ENCODE measurements at regions not wholly inside any gene's neighbourhood (a gene's known extent, or its start where the extent isn't known, plus 50 kb on each side); places are given as distances from the start of the nearest gene placed in this dataset.

DNA sequence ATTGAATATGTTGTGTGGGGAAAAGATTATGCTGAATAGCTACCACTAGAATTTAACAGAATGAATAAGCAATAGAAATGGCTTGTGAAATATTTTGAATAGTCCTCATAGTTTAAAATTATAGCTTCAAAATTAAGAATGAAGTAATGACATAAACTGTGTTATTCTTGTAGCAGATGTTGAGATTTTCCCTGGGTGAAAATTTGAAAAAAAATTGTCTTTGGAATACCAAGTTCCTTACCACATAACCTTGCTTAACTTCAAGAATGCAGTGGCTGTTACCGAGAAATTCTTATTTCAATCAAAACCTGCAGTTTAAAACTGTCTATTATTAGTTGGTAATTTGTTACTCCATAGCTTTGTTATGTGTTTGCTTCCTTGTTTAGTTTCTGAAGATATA lies 1268.6 kb downstream of the RAPGEF2 start:
- TF ChIP-seq, protein P1, sequence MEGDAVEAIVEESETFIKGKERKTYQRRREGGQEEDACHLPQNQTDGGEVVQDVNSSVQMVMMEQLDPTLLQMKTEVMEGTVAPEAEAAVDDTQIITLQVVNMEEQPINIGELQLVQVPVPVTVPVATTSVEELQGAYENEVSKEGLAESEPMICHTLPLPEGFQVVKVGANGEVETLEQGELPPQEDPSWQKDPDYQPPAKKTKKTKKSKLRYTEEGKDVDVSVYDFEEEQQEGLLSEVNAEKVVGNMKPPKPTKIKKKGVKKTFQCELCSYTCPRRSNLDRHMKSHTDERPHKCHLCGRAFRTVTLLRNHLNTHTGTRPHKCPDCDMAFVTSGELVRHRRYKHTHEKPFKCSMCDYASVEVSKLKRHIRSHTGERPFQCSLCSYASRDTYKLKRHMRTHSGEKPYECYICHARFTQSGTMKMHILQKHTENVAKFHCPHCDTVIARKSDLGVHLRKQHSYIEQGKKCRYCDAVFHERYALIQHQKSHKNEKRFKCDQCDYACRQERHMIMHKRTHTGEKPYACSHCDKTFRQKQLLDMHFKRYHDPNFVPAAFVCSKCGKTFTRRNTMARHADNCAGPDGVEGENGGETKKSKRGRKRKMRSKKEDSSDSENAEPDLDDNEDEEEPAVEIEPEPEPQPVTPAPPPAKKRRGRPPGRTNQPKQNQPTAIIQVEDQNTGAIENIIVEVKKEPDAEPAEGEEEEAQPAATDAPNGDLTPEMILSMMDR (IDR thresholded peaks at IDR 0.05): no peak
- TF ChIP-seq EP300 (IDR thresholded peaks at IDR 0.05; ENCODE audit: low read depth): no peak
- no peak for TF ChIP-seq POLR2AphosphoS5 (IDR thresholded peaks at IDR 0.05)
